GM18499 (cell line): ENCODE measurements at regions not wholly inside any gene's neighbourhood (a gene's known extent, or its start where the extent isn't known, plus 50 kb on each side); places are given as distances from the start of the nearest gene placed in this dataset.
"Not testable (repeated sequence)": the region's sequence is repeated elsewhere in the genome, so short reads cannot be mapped to it uniquely, and the experiment has no call there.

Experiments used
- ATAC-seq: cut with Tn5 transposase; IDR thresholded peaks from one replicate; pipeline ENCODE4 v1.9.1; 2021; ENCODE audit warnings: moderate number of reproducible peaks; ENCODE audit not compliant: insufficient read depth, unreplicated experiment

- ATAC-seq, result no peak
Measured at GRCh38 chr15:45804028-45804427, 169.2 kb downstream of the SQOR start.

- ATAC-seq, result no peak
Measured at GRCh38 chr15:45810201-45810600, 175.4 kb downstream of the SQOR start.

GRCh38 chr15:45812200-45812599 is 177.4 kb downstream of the SQOR start:
- no peak for ATAC-seq

GRCh38 chr15:45817578-45817977 is 182.7 kb downstream of the SQOR start:
- ATAC-seq, result not testable (repeated sequence)

- ATAC-seq, result no peak
Measured at GRCh38 chr15:45821390-45821789, 186.6 kb downstream of the SQOR start.

GRCh38 chr15:45822968-45823367 is 188.1 kb downstream of the SQOR start:
- ATAC-seq, result not testable (repeated sequence)

- ATAC-seq, result no peak
Measured at GRCh38 chr15:45827275-45827674, 192.4 kb downstream of the SQOR start.

- ATAC-seq, result no peak
Measured at GRCh38 chr15:45827766-45828165, 192.9 kb downstream of the SQOR start.

GRCh38 chr15:45829336-45830153 is 194.7 kb downstream of the SQOR start:
- ATAC-seq, result no peak

GRCh38 chr15:45831787-45832186 is 197.0 kb downstream of the SQOR start:
- ATAC-seq, result no peak

- ATAC-seq, result no peak
Measured at GRCh38 chr15:45834622-45835021, 199.8 kb downstream of the SQOR start.

- ATAC-seq, result no peak
Measured at GRCh38 chr15:45842151-45842550, 207.3 kb downstream of the SQOR start.

GRCh38 chr15:45847645-45848044 is 212.8 kb downstream of the SQOR start:
- ATAC-seq, result no peak

- ATAC-seq, result no peak
Measured at GRCh38 chr15:45849136-45849535, 214.3 kb downstream of the SQOR start.

- ATAC-seq, result no peak
Measured at GRCh38 chr15:45854455-45855202, 219.8 kb downstream of the SQOR start.

- ATAC-seq, result no peak
Measured at GRCh38 chr15:45855210-45855906, 220.5 kb downstream of the SQOR start.

- no peak for ATAC-seq
Measured at GRCh38 chr15:45855907-45856579, 221.2 kb downstream of the SQOR start.

GRCh38 chr15:45857291-45857690 is 222.5 kb downstream of the SQOR start:
- no peak for ATAC-seq

GRCh38 chr15:45858491-45858890 is 223.7 kb downstream of the SQOR start:
- ATAC-seq, result no peak

- no peak for ATAC-seq
Measured at GRCh38 chr15:45862034-45862433, 227.2 kb downstream of the SQOR start.
